ENCODE measurements at regions not wholly inside any gene's neighbourhood (a gene's known extent, or its start where the extent isn't known, plus 50 kb on each side); places are given as distances from the start of the nearest gene placed in this dataset.

- H3K27me3 ChIP-seq, result no peaks in the 10 kb centered on the region
- no peaks in the 10 kb centered on the region for H3K36me3 ChIP-seq
- H3K9me3 ChIP-seq, result peaks cover 0 to 6% (median 0%) of the 10 kb centered on the region in 12 donors
- no peak overlapping the region for H3K4me3 ChIP-seq
- no peak overlapping the region for H3K27ac ChIP-seq
- WGBS, 4 donors, result 45 to 61% (median 55%) methylated on average over 2 of the region's 2 CpGs
- TF ChIP-seq POLR2A (IDR thresholded peaks at IDR 0.05) (no peak), CTCF (IDR thresholded peaks at IDR 0.05) (no peak)
- intact Hi-C loops (cut with DNase I), result no loop called here
- no peaks in the 10 kb centered on the region for H3K4me1 ChIP-seq
- ATAC-seq (no peak), DNase-seq (no peak)
Observed at GRCh38 chr3:103818800-103819199, 1384.0 kb downstream of the ZPLD1 start.

- Histone ChIP-seq H3K36me3 (no peaks in the 10 kb centered on the region), H3K27ac (no peak overlapping the region), H3K9me3 (peaks cover 0 to 19% (median 4%) of the 10 kb centered on the region in 12 donors), H3K4me1 (no peaks in the 10 kb centered on the region), H3K27me3 (no peaks in the 10 kb centered on the region), H3K4me3 (no peak overlapping the region)
- no peak for TF ChIP-seq CTCF (IDR thresholded peaks at IDR 0.05)
- no peak for TF ChIP-seq POLR2A (IDR thresholded peaks at IDR 0.05)
- ATAC-seq (no peak), DNase-seq (no peak)
- intact Hi-C loops (cut with DNase I), result no loop called here
Observed at GRCh38 chr3:103825586-103825985, 1390.8 kb downstream of the ZPLD1 start.

- DNase-seq (no peak), ATAC-seq (no peak)
- no peak for TF ChIP-seq CTCF (IDR thresholded peaks at IDR 0.05)
- no peak for TF ChIP-seq POLR2A (IDR thresholded peaks at IDR 0.05)
- Histone ChIP-seq H3K27ac (no peak overlapping the region), H3K27me3 (no peaks in the 10 kb centered on the region), H3K4me1 (no peaks in the 10 kb centered on the region), H3K9me3 (peaks cover 0 to 18% (median 4%) of the 10 kb centered on the region in 12 donors), H3K4me3 (no peak overlapping the region), H3K36me3 (no peaks in the 10 kb centered on the region)
- intact Hi-C loops (cut with DNase I), result no loop called here
Observed at GRCh38 chr3:103829723-103830326, 1395.0 kb downstream of the ZPLD1 start.

- no peaks in the 10 kb centered on the region for H3K9me3 ChIP-seq
- WGBS, 4 donors, result 72 to 76% (median 75%) methylated on average over 8 of the region's 8 CpGs
- H3K27ac ChIP-seq, result no peak overlapping the region
- no peak for DNase-seq
- no peaks in the 10 kb centered on the region for H3K36me3 ChIP-seq
- H3K4me1 ChIP-seq, result no peaks in the 10 kb centered on the region
- no peak overlapping the region for H3K4me3 ChIP-seq
- TF ChIP-seq CTCF (IDR thresholded peaks at IDR 0.05), result no peak
- TF ChIP-seq POLR2A (IDR thresholded peaks at IDR 0.05), result no peak
- ATAC-seq, result no peak
- intact Hi-C loops (cut with DNase I), result no loop called here
- no peaks in the 10 kb centered on the region for H3K27me3 ChIP-seq
Observed at GRCh38 chr3:103847081-103848062, 1412.6 kb downstream of the ZPLD1 start.
